B cell (primary cell): ENCODE measurements at regions not wholly inside any gene's neighbourhood (a gene's known extent, or its start where the extent isn't known, plus 50 kb on each side); places are given as distances from the start of the nearest gene placed in this dataset.

Experiments used
- ATAC-seq: fragments of 200-7000 bp; cut with Tn5 transposase; one replicate; pipeline ENCODE4 v1.10.0; 2021; ENCODE audit warnings: low read depth, mild to moderate bottlenecking, moderate number of reproducible peaks, moderate library complexity
- CTCF ChIA-PET: fragments of 350-600 bp; sonication (Branson Sonifier 250); formaldehyde crosslinking; loops from one replicate; lab custom pipeline; 2021; ENCODE audit warnings: antibody characterized with exemption, inconsistent platforms; lab: Charles Lee
- POLR2A ChIA-PET: fragments of 350-600 bp; sonication (Branson Sonifier 250); formaldehyde crosslinking; loops from one replicate; lab custom pipeline; 2021; ENCODE audit warnings: antibody characterized with exemption; lab: Charles Lee
- DNase-seq: peaks from one replicate; pipeline ENCODE4 v3.0.0; 2013
- H2AFZ ChIP-seq: 2 replicates; pipeline ENCODE4 v1.6.1; 2012; ENCODE audit warnings: mild to moderate bottlenecking, low read depth, low read length; ENCODE audit not compliant: insufficient read depth, poor library complexity, severe bottlenecking
- H3K27ac ChIP-seq, 2 donors: 1 replicate in 1 of 2; 2 replicates in 1 of 2; pipeline ENCODE4 v1.5.1; 2012 to 2013; ENCODE audit warnings: low read length in 2 of 2, mild to moderate bottlenecking in 2 of 2, moderate library complexity in 1 of 2
- H3K27me3 ChIP-seq, 4 experiments: fragments of 200-600 bp in 1 of 4; sonication (generic) in 1 of 4; replicated peaks in 1 of 4; 1 replicate in 2 of 4; 2 replicates in 2 of 4; pipeline versions ENCODE4 v1.6.1 to v1.7.0; 2013 to 2016; ENCODE audit warnings: low read length in 3 of 4, mild to moderate bottlenecking in 2 of 4, mixed read lengths in 1 of 4, moderate library complexity in 1 of 4; ENCODE audit not compliant: insufficient read depth in 4 of 4, control insufficient read depth in 3 of 4; ENCODE audit errors: control extremely low read depth in 1 of 4
- H3K36me3 ChIP-seq, 2 experiments: replicated peaks in 1 of 2; 1 replicate in 1 of 2; 2 replicates in 1 of 2; pipeline versions ENCODE4 v1.6.1 to v1.7.1; 2013; ENCODE audit warnings: low read length in 1 of 2; ENCODE audit not compliant: insufficient read depth in 2 of 2, control insufficient read depth in 1 of 2; ENCODE audit errors: control extremely low read depth in 1 of 2, extremely low read depth in 1 of 2
- H3K4me1 ChIP-seq, 2 donors: fragments of 200-600 bp in 1 of 2; sonication (generic) in 1 of 2; 1 replicate in 1 of 2; 2 replicates in 1 of 2; pipeline versions ENCODE4 v1.5.1 to v1.6.1; 2013 to 2017; ENCODE audit warnings: low read length in 2 of 2; ENCODE audit not compliant: control insufficient read depth in 2 of 2, insufficient read depth in 2 of 2
- H3K4me2 ChIP-seq: replicated peaks from 2 replicates; pipeline ENCODE3; 2012; ENCODE audit warnings: mild to moderate bottlenecking, low read depth, low read length; ENCODE audit not compliant: poor library complexity, severe bottlenecking
- H3K4me3 ChIP-seq, 5 experiments: fragments of 200-600 bp in 1 of 5; sonication (generic) in 1 of 5; 1 replicate in 3 of 5; 2 replicates in 2 of 5; pipeline versions ENCODE4 v1.5.1 to v1.7.0; 2011 to 2016; ENCODE audit warnings: low read length in 4 of 5, mild to moderate bottlenecking in 4 of 5, low read depth in 2 of 5, control low read depth in 1 of 5, moderate library complexity in 1 of 5; ENCODE audit not compliant: insufficient read depth in 1 of 5; ENCODE audit errors: control extremely low read depth in 1 of 5, extremely low read depth in 1 of 5
- H3K79me2 ChIP-seq: fragments of 200-600 bp; sonication (generic); one replicate; pipeline ENCODE4 v1.6.0; 2016; ENCODE audit warnings: low read length; ENCODE audit not compliant: control insufficient read depth, insufficient read depth
- H3K9ac ChIP-seq: fragments of 200-600 bp; sonication (generic); 2 replicates; pipeline ENCODE4 v1.6.1; 2017; ENCODE audit warnings: mild to moderate bottlenecking, low read length, moderate library complexity
- H3K9me3 ChIP-seq, 3 donors: one replicate each; pipeline versions ENCODE4 v1.6.1 to v1.7.1; 2013; ENCODE audit warnings: low read length in 2 of 3; ENCODE audit not compliant: control insufficient read depth in 2 of 3, insufficient read depth in 1 of 3; ENCODE audit errors: control extremely low read depth in 1 of 3
- H4K20me1 ChIP-seq: 2 replicates; pipeline ENCODE4 v1.6.0; 2012; ENCODE audit warnings: mild to moderate bottlenecking, low read length; ENCODE audit not compliant: insufficient read depth, control insufficient read depth, poor library complexity, severe bottlenecking
- H3K27ac Mint-ChIP-seq: one replicate; pipeline ENCODE4 v1.8.0; 2021; ENCODE audit warnings: mixed read lengths
- H3K27me3 Mint-ChIP-seq: one replicate; pipeline ENCODE4 v1.8.0; 2021; ENCODE audit warnings: mixed read lengths
- H3K4me1 Mint-ChIP-seq: one replicate; pipeline ENCODE4 v1.8.0; 2021; ENCODE audit warnings: mixed read lengths
- H3K4me3 Mint-ChIP-seq: one replicate; pipeline ENCODE4 v1.8.0; 2021; ENCODE audit warnings: mixed read lengths
- H3K9me3 Mint-ChIP-seq: one replicate; pipeline ENCODE4 v1.8.0; 2022; ENCODE audit warnings: mixed read lengths; ENCODE audit not compliant: insufficient read depth
- EZH2 ChIP-seq: IDR thresholded peaks from 2 replicates; pipeline ENCODE4 v1.6.1; 2012; ENCODE audit warnings: borderline replicate concordance, low read depth, mild to moderate bottlenecking, moderate library complexity, low read length; ENCODE audit not compliant: insufficient read depth, poor library complexity, severe bottlenecking
- WGBS: methylation state at CpG from one replicate; pipeline ENCODE4 v1.1.5; 2013; ENCODE audit warnings: missing lambda C conversion rate; ENCODE audit not compliant: insufficient coverage; 5-methylcytosine and 5-hydroxymethylcytosine counted together
- intact Hi-C: fragments of 100-400 bp; cut with micrococcal nuclease; formaldehyde crosslinking; loops from one replicate; pipeline ENCODE4 v1.10.0; 2022
- TF ChIP-seq, protein P1 (sequence below): fragments of 200-600 bp; IDR thresholded peaks from one replicate; pipeline ENCODE4 v1.8.0; 2022; ENCODE audit warnings: antibody characterized with exemption, mild to moderate bottlenecking

DNA sequence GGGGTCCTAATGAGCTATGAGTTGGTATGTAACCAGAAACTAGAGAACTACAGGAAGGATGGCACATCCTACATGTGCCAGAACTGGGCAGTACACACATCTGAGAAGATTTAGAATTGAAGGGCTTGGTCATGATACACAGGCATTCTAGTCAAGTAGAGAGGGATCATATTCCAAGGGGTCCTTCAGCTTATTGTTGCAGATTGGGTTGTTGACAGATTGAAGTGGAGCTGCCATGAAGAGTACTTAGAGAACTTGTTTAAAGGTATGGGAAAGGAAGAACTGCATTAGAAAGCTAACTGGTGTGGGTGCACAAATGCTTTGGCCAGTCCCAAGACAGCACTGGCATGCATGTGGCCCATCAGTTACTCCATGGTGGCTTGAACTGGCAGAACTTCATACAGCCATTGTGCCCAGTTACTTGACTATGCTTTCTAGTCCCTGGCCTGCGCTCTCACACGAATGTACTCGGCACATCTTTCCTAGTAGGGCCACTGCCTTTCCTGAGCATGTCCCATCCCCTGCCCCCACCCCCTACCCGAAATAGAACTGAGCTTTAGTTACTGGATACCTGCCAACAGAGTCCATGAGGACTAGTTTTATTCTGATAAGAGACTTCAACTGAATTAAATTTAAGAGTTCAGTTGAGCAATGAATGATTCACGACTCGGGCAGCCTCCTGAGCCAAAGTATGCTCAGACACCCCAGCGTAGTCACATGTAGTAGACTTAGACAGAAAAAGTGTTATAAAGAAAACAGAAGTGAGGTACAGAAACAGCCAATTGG lies 64.0 kb downstream of the CCNG2 start:
- H3K9ac ChIP-seq: no peak overlapping the region
- no peaks in the 10 kb centered on the region for H3K36me3 ChIP-seq
- no peak for TF ChIP-seq EZH2
- TF ChIP-seq, protein P1, sequence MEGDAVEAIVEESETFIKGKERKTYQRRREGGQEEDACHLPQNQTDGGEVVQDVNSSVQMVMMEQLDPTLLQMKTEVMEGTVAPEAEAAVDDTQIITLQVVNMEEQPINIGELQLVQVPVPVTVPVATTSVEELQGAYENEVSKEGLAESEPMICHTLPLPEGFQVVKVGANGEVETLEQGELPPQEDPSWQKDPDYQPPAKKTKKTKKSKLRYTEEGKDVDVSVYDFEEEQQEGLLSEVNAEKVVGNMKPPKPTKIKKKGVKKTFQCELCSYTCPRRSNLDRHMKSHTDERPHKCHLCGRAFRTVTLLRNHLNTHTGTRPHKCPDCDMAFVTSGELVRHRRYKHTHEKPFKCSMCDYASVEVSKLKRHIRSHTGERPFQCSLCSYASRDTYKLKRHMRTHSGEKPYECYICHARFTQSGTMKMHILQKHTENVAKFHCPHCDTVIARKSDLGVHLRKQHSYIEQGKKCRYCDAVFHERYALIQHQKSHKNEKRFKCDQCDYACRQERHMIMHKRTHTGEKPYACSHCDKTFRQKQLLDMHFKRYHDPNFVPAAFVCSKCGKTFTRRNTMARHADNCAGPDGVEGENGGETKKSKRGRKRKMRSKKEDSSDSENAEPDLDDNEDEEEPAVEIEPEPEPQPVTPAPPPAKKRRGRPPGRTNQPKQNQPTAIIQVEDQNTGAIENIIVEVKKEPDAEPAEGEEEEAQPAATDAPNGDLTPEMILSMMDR: no peak
- Mint-ChIP-seq H3K4me3 (no peak overlapping the region), H3K27me3 (no peaks in the 10 kb centered on the region), H3K9me3 (no peaks in the 10 kb centered on the region), H3K4me1 (no peaks in the 10 kb centered on the region), H3K27ac (no peak overlapping the region)
- ChIA-PET CTCF (interaction anchor here (1.8 to 2.0 kb wide), 2 partner anchors 17 to 19 kb away, joined by 6 to 8 read pairs; no protein-coding TSS in a partner anchor), POLR2A (no interaction called here)
- intact Hi-C loops: no loop called here
- WGBS: 98% methylated on average over 5 of the region's 7 CpGs
- H3K27ac ChIP-seq: no peak overlapping the region
- no peaks in the 10 kb centered on the region for H3K4me1 ChIP-seq
- no peak overlapping the region for H2AFZ ChIP-seq
- no peaks in the 10 kb centered on the region for H3K79me2 ChIP-seq
- no peaks in the 10 kb centered on the region for H3K27me3 ChIP-seq
- ATAC-seq (no peak), DNase-seq (no peak)
- H3K4me3 ChIP-seq: no peak overlapping the region
- H3K4me2 ChIP-seq: no peak overlapping the region
- H3K9me3 ChIP-seq: no peaks in the 10 kb centered on the region
- no peaks in the 10 kb centered on the region for H4K20me1 ChIP-seq

DNA sequence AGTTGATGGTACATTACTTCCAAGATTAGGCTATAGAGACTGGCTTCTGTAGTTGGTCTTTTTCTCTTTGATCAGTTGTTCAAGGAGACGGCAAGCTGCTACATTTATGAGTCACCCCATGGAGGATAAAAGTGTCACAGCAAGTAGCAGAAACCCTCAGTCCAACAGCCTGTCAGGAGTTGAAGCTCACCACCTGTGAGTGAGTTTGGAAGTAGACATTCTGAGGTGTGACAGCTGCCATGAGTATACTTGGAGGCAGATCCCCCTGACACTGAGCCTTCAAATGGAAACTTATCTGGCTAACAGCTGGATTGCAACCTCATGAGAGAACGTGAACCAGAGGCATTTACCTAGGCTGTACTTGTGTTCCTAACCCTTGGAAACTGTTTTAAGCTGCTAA lies 68.0 kb downstream of the CCNG2 start:
- no peak for ATAC-seq
- peaks cover 0 to 18% (median 9%) of the 10 kb centered on the region in 3 donors for H3K9me3 ChIP-seq
- no peak overlapping the region for H2AFZ ChIP-seq
- H3K4me1 ChIP-seq: no peaks in the 10 kb centered on the region
- Mint-ChIP-seq H3K27ac (no peak overlapping the region), H3K9me3 (no peaks in the 10 kb centered on the region), H3K4me3 (no peak overlapping the region), H3K27me3 (no peaks in the 10 kb centered on the region), H3K4me1 (no peaks in the 10 kb centered on the region)
- TF ChIP-seq, protein P1: no peak
- TF ChIP-seq EZH2: no peak
- POLR2A ChIA-PET: no interaction called here
- no peaks in the 10 kb centered on the region for H4K20me1 ChIP-seq
- CTCF ChIA-PET: no interaction called here
- no peak overlapping the region for H3K9ac ChIP-seq
- intact Hi-C loops: no loop called here
- no peaks in the 10 kb centered on the region for H3K79me2 ChIP-seq
- no peak overlapping the region for H3K4me2 ChIP-seq
- H3K27me3 ChIP-seq: no peaks in the 10 kb centered on the region
- no peak for DNase-seq
- no peaks in the 10 kb centered on the region for H3K36me3 ChIP-seq
- 46% methylated on average over 1 of the region's 2 CpGs for WGBS
- no peak overlapping the region for H3K4me3 ChIP-seq
- no peak overlapping the region for H3K27ac ChIP-seq
